Lower lobe of right lung (tissue), 2 donors: ENCODE measurements at regions not wholly inside any gene's neighbourhood (a gene's known extent, or its start where the extent isn't known, plus 50 kb on each side); places are given as distances from the start of the nearest gene placed in this dataset.

Experiments used
- ATAC-seq, 2 donors: fragments of 200-7000 bp; cut with Tn5 transposase; one replicate each; pipeline ENCODE4 v1.9.1; 2020 to 2022; ENCODE audit warnings: mild to moderate bottlenecking in 2 of 2, moderate library complexity in 2 of 2
- DNase-seq: peaks from one replicate; pipeline ENCODE4 v3.0.0-alpha.2; 2020
- H3K27ac ChIP-seq: fragments of 200-600 bp; one replicate; pipeline ENCODE4 v1.8.0; 2022
- H3K27me3 ChIP-seq: fragments of 200-600 bp; one replicate; pipeline ENCODE4 v1.8.0; 2022; ENCODE audit warnings: low read depth
- H3K36me3 ChIP-seq: fragments of 200-600 bp; one replicate; pipeline ENCODE4 v1.8.0; 2022; ENCODE audit warnings: mild to moderate bottlenecking
- H3K4me1 ChIP-seq: fragments of 200-600 bp; one replicate; pipeline ENCODE4 v1.8.0; 2022
- H3K4me3 ChIP-seq: fragments of 200-600 bp; one replicate; pipeline ENCODE4 v1.8.0; 2022; ENCODE audit warnings: mild to moderate bottlenecking
- H3K9me3 ChIP-seq: fragments of 200-600 bp; one replicate; pipeline ENCODE4 v1.8.0; 2022
- CTCF ChIP-seq: fragments of 200-600 bp; IDR thresholded peaks from one replicate; pipeline ENCODE4 v1.8.0; 2022; ENCODE audit warnings: antibody characterized with exemption, mild to moderate bottlenecking
- intact Hi-C: fragments of 100-400 bp; cut with DNase I; formaldehyde crosslinking; loops from one replicate; pipeline ENCODE4 v1.11.0; 2022
- donor health status: DM: no; HTN: yes; CAD: no; lungs with severe emphysema.

GRCh38 chr20:16124491-16124890, 448.8 kb downstream of the KIF16B start:
- DNase-seq (no peak), ATAC-seq (no peak)
- Histone ChIP-seq H3K36me3 (no peaks in the 10 kb centered on the region), H3K27ac (no peak overlapping the region), H3K9me3 (no peaks in the 10 kb centered on the region), H3K4me1 (no peaks in the 10 kb centered on the region), H3K27me3 (no peaks in the 10 kb centered on the region), H3K4me3 (no peak overlapping the region)
- no peak for TF ChIP-seq CTCF
- intact Hi-C loops, result no loop called here

- no peak for DNase-seq
- TF ChIP-seq CTCF, result no peak
- H3K27me3 ChIP-seq, result no peaks in the 10 kb centered on the region
- no peaks in the 10 kb centered on the region for H3K4me1 ChIP-seq
- ATAC-seq, result no peak
- no peaks in the 10 kb centered on the region for H3K36me3 ChIP-seq
- intact Hi-C loops, result no loop called here
- no peak overlapping the region for H3K4me3 ChIP-seq
- no peaks in the 10 kb centered on the region for H3K9me3 ChIP-seq
- H3K27ac ChIP-seq, result no peak overlapping the region
These were observed 449.6 kb downstream of the KIF16B start for GRCh38 chr20:16123623-16124022.

GRCh38 chr20:16119909-16120308, 453.3 kb downstream of the KIF16B start:
- Histone ChIP-seq H3K27me3 (no peaks in the 10 kb centered on the region), H3K9me3 (no peaks in the 10 kb centered on the region), H3K36me3 (no peaks in the 10 kb centered on the region), H3K4me1 (no peaks in the 10 kb centered on the region), H3K4me3 (no peak overlapping the region), H3K27ac (no peak overlapping the region)
- intact Hi-C loops, result no loop called here
- DNase-seq (no peak), ATAC-seq (no peak)
- TF ChIP-seq CTCF, result no peak

GRCh38 chr20:16115911-16116552, 457.2 kb downstream of the KIF16B start:
- no peak overlapping the region for H3K27ac ChIP-seq
- no peaks in the 10 kb centered on the region for H3K9me3 ChIP-seq
- no peaks in the 10 kb centered on the region for H3K4me1 ChIP-seq
- DNase-seq (no peak), ATAC-seq (peak; percentile 19 to 42)
- no peaks in the 10 kb centered on the region for H3K36me3 ChIP-seq
- no peaks in the 10 kb centered on the region for H3K27me3 ChIP-seq
- intact Hi-C loops, result no loop called here
- TF ChIP-seq CTCF, result no peak
- no peak overlapping the region for H3K4me3 ChIP-seq

- intact Hi-C loops, result no loop called here
- Histone ChIP-seq H3K4me3 (no peak overlapping the region), H3K9me3 (no peaks in the 10 kb centered on the region), H3K27me3 (no peaks in the 10 kb centered on the region), H3K27ac (no peak overlapping the region), H3K4me1 (no peaks in the 10 kb centered on the region), H3K36me3 (no peaks in the 10 kb centered on the region)
- no peak for DNase-seq
- ATAC-seq, result no peak
- TF ChIP-seq CTCF, result no peak
These were observed 459.5 kb downstream of the KIF16B start for GRCh38 chr20:16113736-16114135.
